ENCODE measurements at regions not wholly inside any gene's neighbourhood (a gene's known extent, or its start where the extent isn't known, plus 50 kb on each side); places are given as distances from the start of the nearest gene placed in this dataset.

- no peak overlapping the region for H3K4me3 ChIP-seq (ENCODE audit: control insufficient read depth in 2 of 3, extremely low read depth in 1 of 3, insufficient read depth in 2 of 3, low read depth in 1 of 3, low read length in 3 of 3)
- no peak overlapping the region for H3K4me2 ChIP-seq (ENCODE audit: control insufficient read depth, extremely low read depth, insufficient read depth, low read depth, low read length)
- H4K20me1 ChIP-seq (ENCODE audit: control insufficient read depth, extremely low read depth, insufficient read depth, low read length), result no peaks in the 10 kb centered on the region
- no peaks in the 10 kb centered on the region for H3K9me1 ChIP-seq (ENCODE audit: control insufficient read depth, extremely low read depth, insufficient read depth, low read length)
- no peak for DNase-seq (ENCODE audit: low read depth, low spot score)
- no peaks in the 10 kb centered on the region for H3K27me3 ChIP-seq (ENCODE audit: control insufficient read depth, extremely low read depth, insufficient read depth, low read length)
- no peaks in the 10 kb centered on the region for H3K79me2 ChIP-seq (ENCODE audit: control insufficient read depth, insufficient read depth, low read length)
- H2AFZ ChIP-seq (ENCODE audit: control insufficient read depth, low read length), result no peak overlapping the region
- no peaks in the 10 kb centered on the region for H3K9me3 ChIP-seq (ENCODE audit: control insufficient read depth, low read depth, low read length)
- no peak for TF ChIP-seq EZH2 (IDR thresholded peaks at IDR 0.05; ENCODE audit: low read length)
- no peak for TF ChIP-seq CTCF (optimal IDR thresholded peaks at IDR 0.05 in 1 of 3, IDR thresholded peaks at IDR 0.05 in 1 of 3, conservative IDR thresholded peaks at IDR 0.05 in 1 of 3; ENCODE audit: extremely low read depth in 1 of 3, insufficient read depth in 2 of 3, low read length in 3 of 3)
- no peaks in the 10 kb centered on the region for H3K36me3 ChIP-seq (ENCODE audit: control insufficient read depth in 2 of 2, extremely low read depth in 1 of 2, insufficient read depth in 2 of 2, low read length in 2 of 2)
- no peak overlapping the region for H3K9ac ChIP-seq (ENCODE audit: control insufficient read depth, extremely low read depth, insufficient read depth, low read length)
- no peak overlapping the region for H3K27ac ChIP-seq (ENCODE audit: control insufficient read depth, insufficient read depth, low read length)
- no peaks in the 10 kb centered on the region for H3K4me1 ChIP-seq (ENCODE audit: control insufficient read depth, extremely low read depth, insufficient read depth, low read length)
- FAIRE-seq, result no peak
- dilution Hi-C loops (cut with MboI; ENCODE audit: extremely low pct_ligation_motif_present, low sequenced_read_pairs), result no loop called here
Measured at GRCh38 chr9:29838491-29839020, 2265.3 kb upstream of the C9orf72 start.

GRCh38 chr9:29844251-29844650 lies 2271.0 kb upstream of the C9orf72 start:
- Histone ChIP-seq H3K27ac (ENCODE audit: control insufficient read depth, insufficient read depth, low read length) (no peak overlapping the region), H3K9me1 (ENCODE audit: control insufficient read depth, extremely low read depth, insufficient read depth, low read length) (no peaks in the 10 kb centered on the region), H3K9me3 (ENCODE audit: control insufficient read depth, low read depth, low read length) (no peaks in the 10 kb centered on the region), H3K9ac (ENCODE audit: control insufficient read depth, extremely low read depth, insufficient read depth, low read length) (no peak overlapping the region), H3K79me2 (ENCODE audit: control insufficient read depth, insufficient read depth, low read length) (no peaks in the 10 kb centered on the region), H3K36me3 (ENCODE audit: control insufficient read depth in 2 of 2, extremely low read depth in 1 of 2, insufficient read depth in 2 of 2, low read length in 2 of 2) (no peaks in the 10 kb centered on the region), H3K4me3 (ENCODE audit: control insufficient read depth in 2 of 3, extremely low read depth in 1 of 3, insufficient read depth in 2 of 3, low read depth in 1 of 3, low read length in 3 of 3) (no peak overlapping the region), H3K27me3 (ENCODE audit: control insufficient read depth, extremely low read depth, insufficient read depth, low read length) (no peaks in the 10 kb centered on the region), H2AFZ (ENCODE audit: control insufficient read depth, low read length) (no peak overlapping the region), H4K20me1 (ENCODE audit: control insufficient read depth, extremely low read depth, insufficient read depth, low read length) (no peaks in the 10 kb centered on the region), H3K4me2 (ENCODE audit: control insufficient read depth, extremely low read depth, insufficient read depth, low read depth, low read length) (no peak overlapping the region), H3K4me1 (ENCODE audit: control insufficient read depth, extremely low read depth, insufficient read depth, low read length) (no peaks in the 10 kb centered on the region)
- DNase-seq (ENCODE audit: low read depth, low spot score) (no peak), FAIRE-seq (no peak)
- TF ChIP-seq CTCF (optimal IDR thresholded peaks at IDR 0.05 in 1 of 3, IDR thresholded peaks at IDR 0.05 in 1 of 3, conservative IDR thresholded peaks at IDR 0.05 in 1 of 3; ENCODE audit: extremely low read depth in 1 of 3, insufficient read depth in 2 of 3, low read length in 3 of 3), result no peak
- TF ChIP-seq EZH2 (IDR thresholded peaks at IDR 0.05; ENCODE audit: low read length), result no peak
- dilution Hi-C loops (cut with MboI; ENCODE audit: extremely low pct_ligation_motif_present, low sequenced_read_pairs), result no loop called here

Measured in keratinocyte (primary cell).